Daoy (cell line): ENCODE measurements at regions not wholly inside any gene's neighbourhood (a gene's known extent, or its start where the extent isn't known, plus 50 kb on each side); places are given as distances from the start of the nearest gene placed in this dataset.

Experiments
- DNase-seq: peaks from one replicate; pipeline ENCODE4 v3.0.0-alpha.2; 2015; ENCODE audit warnings: low read depth

DNA sequence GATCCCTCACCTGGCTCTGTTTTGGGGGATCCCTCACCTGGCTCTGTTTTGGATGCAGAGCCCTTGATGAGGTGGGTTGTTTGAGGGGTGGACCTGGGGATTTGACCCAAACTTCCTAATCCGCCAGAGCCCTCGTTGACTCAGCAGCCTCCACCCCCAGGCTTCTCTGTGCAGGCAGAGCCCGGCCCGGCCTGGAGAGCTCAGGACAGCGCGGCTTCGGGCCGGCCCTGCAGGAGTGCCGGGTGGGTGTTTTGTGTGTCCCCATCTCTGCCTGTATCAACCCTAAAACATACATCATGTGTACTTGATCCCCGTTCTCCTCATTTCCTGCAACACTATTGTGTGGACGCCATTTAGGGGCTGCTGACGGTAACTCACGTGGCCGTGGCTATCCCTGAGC lies 124.2 kb downstream of the SIK1 start:
- DNase-seq, result no peak

DNA sequence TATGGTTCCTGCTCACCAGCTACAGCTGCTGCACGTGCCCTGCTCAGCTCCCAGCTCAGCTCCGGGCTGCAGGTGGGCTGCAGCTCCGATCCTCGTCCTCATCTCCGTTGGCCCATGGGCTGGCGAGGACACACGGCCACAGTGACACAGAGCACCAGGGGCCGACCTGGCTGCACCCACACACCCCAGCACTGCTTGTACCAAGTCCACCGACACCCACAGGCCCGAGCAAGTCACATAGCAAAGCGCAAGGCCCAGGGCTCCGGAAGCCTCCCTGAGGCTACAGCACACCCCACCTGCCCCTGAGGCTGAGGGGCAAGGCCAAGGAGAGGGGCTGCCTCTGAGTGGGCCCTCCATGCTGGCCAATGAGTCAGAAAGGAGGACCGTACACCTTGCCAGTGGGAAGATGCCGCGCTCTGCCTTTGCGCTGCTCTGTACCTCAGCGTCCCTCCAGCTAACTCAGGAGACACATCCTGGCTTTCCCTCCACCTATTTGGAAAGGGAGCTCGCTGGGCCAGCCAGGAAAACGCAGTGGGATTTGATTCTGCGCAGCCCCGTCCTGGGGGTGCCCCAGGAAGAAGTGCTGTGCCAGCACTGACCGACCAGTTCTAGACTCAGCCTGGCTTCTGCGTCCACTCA lies 124.8 kb downstream of the SIK1 start:
- DNase-seq, result no peak

DNA sequence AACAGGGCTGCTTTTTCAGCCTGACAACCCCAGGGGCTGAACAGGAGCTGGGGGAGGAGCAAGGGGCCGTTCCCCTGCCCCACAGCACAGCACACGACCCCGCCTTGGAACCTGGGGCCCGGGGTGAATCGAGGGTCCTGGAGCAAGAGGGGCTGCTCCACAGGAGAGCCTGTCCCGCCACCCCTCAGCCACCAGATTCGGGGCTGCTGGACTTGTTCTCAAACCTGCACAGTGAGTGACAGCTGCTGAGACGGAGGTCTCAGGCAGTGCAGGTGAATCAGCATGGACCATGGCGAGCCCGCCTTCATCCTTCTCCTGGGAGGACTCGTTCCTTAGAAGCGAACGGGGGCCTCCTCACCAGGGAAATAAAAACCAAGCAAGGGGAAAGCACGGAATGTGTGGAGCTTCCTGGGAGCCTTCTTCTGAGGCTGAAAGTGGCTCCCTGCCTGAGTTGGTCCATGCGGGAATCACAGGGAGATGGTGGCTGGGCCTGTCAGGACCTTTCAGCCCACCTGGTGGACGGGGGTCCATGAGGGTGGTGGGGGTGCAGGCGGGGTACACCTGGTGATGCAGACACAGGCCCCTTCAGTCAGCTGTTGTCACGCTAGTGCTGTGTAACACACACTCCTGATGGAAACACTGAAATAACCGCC lies 125.4 kb downstream of the SIK1 start:
- DNase-seq, result no peak

DNA sequence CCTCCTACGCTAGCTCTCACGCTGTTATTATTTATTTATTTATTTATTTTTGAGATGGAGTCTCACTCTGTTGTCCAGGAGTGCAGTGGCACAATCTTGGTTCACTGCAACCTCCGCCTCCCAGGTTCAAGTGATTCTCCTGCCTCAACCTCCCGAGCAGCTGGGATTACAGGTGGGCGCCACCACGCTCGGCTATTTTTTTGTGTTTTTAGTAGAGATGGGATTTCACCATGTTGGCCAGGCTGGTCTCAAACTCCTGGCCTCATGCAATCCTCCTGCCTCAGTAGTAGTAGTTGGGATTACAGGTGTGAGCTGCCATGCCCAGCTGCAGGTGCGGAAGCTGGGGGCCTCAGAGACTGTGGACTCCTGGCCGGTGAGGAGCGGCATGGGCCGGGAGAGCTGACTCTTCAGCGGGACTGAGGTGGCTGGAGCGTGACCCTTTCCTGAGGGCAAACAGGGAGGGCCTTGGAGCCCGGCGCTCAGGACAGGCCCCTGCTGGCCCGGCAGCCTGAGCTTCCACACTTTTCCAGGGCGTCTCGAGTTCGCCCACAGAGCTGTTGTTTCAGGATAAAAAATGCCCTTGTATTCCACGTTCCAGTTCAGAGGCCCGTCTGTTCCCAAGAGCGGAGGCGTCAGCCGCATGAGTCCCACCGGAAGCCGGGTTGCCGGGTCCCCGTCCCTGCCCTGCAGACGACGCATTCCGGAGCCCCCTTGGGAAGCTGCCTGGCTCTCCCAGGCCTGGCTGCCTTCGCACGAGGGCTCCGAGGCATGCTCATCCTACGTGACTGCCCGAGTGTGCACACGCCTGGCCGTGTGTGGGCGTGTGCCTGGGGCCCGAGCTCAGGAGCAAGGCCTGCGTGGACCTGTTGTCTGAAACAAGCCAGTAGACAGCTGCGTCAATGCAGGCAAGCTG lies 126.2 kb downstream of the SIK1 start:
- DNase-seq, result no peak

DNA sequence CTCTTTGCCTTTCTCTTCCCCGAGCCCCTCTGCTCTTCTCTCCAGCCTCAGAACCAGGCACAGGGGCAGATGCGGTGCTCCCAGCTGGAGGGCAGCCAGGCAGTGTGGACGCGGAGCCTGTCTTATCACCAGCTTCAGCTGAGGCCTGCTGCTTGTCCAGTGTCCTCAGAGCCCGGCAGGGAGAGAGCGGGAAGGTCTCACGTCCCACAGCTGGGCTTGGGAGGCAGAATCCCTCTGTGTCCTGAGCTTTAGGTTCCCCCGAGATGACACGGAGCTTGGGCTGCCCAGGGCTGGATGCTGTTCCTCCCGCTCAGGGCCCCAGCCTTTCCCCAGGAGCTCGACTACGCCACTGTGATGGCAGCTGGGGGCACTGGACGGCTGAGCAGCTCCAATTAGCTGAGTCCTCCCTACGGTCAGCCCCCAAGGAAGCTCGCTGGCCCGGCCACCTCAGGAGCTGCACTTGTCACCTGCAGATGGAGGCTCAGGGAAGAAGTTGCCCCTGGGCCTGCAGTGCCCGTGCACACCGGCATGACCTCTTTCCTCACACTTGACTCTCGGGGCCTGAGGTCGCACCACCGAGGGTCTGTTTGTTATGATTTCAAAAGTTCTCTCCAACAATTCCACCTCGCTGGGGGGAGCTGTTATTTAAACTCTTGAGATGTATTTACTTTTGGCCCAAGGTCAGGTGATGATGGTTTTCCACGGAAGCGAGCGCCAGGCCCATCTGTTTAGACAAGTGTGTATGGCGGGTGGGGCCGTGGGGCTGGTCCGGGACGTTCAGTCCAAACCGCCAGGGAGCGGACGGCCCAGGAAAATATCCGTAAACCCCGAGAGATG lies 127.3 kb downstream of the SIK1 start:
- DNase-seq, result no peak

DNA sequence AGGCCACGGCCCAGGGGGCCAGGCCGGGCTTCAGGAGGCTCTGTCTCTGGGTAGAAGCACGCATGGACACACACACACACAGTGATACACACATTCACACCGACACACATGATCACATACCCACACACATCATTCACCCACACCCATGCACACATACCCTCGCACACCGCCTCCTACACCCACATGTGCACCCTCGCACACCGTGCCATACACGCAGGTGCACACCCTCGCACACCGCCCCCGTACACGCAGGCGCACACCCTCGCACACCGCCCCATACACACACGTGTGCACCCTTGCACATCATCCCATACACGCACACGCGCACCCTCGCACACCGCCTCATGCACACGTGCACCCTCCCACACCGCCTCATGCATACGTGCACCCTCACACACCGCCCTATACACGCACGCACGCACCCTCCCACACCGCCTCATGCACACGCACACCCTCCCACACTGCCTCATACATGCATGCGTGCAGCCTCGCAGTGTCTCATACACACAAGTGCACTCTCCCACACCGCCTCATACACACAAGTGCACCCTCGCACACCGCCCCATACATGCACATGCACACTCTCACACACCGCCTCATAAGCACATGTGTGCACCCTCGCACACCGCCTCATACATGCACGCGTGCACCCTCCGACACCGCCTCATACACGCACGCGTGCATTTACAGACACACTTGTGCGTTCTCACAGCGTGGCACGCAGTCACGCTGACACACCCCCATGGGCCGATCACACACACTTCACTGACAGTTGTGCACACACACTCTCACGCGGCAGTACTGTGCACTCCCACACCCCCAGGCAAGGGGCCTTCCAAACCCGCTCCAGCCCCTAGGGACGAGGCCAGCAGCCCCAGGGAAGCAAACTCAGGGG lies 128.1 kb downstream of the SIK1 start:
- DNase-seq, result no peak

DNA sequence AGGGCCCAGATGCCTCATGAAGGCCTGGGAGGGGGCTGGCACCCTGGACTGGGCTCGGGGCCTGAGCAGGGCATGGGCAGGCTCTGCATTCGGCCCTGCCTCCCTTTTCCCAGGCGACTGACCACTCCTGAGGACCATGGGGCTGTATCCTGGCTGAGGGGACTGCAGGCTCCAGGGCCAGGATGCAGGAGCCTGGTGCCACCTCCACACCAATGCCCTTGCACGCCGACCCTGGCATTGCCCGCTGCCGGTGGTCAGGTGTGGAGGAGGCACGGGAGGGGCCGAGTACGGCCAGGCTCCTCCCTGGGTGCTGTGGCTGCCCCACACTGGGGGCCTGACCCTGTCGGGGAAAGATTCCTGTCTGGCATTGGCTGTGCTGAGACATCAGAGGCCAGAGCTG lies 128.9 kb downstream of the SIK1 start:
- no peak for DNase-seq

DNA sequence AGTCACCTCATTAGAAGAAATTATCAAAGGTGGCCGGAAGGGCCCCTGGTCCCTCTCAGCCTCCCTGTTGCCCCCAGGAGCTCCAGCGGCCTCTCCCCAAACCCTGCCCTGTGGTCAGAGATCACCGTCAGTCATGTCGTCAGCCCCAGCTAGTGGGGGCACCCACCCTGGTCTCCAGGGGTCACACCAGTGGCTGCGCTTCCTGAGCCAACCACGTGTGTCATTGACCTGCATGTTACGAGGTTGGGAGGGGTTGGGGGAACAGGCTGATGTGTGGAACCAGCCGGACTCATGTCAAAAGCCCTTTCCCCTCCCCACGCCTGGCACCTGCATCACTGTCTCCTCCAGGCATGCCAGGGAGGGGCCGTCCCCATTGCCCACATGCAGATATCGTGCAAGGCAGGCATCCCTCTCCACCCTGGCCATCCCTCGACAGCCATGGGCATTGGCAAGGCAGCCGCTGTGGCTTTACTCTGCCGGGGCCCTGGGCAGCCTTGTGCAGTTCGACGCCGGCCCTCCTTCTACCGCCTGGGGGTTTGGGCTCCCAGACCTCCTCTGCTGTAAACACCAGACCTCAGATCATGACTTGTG lies 128.7 kb downstream of the CRYAA start:
- no peak for DNase-seq

DNA sequence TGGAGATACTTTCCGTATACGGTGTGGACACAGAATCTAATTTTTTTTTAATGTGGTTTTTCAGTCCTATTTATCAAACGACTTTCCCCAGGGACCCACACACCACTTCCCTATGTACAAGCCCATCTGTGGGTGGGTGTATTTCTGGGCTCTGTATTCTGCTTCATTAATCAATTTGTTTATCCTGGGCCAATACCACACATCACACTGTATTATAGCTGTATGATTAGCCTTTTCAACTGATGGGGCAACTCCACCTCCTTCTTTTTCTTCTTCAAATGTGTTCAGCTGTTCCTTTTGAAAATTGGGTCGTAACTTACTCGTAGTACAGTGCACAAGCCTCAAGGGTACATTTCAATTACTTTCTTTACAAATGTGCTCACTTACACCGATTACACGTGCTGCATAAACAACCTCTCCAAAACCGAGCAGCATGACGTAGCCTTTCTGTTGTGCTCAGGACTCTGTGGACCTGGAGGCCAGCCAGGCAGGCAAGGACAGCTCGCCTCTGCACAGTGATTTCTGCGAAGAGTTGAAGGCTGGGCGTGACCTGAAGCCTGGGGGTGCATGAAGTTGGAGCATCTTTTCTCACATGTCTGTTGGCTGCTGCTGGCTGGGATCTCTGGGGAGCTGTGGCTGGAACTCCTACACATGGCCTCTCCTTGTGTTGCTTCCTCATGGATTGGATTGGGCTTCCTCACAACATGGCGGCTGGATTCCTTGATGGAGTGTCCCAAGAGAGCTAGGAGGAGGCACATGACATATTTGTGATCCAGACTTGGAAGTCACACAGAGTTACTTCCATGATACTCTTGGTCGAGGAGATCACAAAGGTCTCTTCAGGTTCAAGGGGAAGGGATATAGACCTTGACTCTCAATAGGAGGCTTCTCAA lies 126.5 kb downstream of the CRYAA start:
- no peak for DNase-seq

DNA sequence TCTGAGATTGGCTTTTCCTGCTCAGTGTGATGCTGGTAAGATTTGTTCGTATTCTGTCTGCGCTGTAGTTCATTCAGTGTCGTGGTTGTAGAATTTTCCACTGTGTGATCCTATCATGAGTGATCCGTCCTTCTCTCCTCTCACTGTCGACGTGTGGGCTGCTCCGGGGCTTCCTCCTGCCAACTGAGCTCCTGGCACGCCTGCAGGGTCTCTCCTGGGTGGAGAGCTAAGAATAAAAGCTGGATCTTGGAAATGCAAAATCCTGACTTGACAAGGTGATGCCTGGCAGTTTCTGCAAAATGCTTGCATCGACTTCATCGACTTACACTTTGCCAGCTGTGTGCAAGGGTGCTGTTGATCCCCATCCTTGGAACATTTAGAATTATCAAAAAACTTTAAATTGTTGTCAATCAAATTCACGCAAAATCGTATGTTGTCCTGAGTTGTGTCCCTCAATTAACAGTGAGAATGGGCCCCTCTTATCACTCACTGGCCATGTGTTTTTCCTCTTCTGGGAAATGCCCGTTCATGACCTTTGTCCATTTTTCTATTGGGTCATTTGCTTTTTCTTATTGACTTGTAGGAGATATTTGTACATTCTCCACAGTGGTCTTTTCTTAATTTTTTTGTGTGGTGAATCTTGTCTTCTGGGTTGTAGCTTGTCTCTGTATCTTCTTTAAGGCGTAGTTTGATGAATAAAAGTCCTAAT lies 125.5 kb downstream of the CRYAA start:
- DNase-seq, result no peak

DNA sequence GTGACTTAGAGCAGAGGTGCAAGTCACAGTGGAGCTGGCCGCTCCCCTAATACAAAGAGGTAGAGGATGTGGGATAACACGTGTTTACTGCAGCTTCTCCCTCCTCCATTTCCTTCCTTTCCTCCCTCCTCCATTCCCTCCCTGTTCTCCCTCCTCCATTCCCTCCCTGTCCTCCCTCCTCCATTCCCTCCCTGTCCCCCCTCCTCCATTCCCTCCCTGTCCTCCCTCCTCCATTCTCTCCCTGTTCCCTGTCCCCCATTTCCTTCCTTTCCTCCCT lies 124.0 kb downstream of the CRYAA start:
- DNase-seq, result no peak

DNA sequence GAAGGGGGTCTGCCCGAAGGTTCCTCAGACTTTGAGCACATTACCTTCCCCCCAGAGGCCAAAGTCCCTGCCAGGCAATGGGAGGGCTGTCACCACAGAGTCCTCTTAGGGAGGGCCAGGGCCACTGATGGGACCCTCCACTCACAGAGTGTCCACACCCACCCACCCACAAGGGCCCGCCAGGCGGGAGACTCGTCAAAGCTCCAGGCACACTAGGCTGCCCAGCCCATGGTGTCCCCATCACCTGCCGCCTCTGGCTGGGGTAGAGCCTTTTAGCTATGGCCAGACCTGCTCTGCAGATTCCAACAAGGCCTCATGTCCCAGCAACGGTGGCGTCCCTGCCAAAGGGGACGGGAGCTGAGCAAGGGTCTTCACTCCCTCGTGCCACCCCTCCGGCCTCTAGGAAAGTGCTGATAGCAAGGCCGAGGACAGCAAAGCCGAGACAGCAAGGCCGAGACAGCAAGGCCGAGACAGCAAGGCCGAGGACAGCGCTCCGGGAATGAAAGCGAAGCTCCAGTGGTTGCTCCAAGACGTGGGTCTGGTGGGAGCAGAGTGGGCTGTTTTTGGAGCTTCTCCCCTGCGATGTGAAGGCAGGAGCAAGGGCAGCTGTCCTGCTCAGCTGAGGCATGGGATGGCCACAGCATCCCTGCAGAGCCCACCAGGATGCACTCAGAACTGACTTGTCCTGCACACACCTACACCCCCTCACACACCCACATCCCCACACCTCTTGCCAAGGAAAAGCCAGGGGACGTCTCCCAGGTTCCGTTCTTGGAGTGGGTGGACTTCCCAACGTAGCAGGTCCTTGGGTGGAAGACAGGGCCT lies 123.4 kb downstream of the CRYAA start:
- DNase-seq, result no peak

DNA sequence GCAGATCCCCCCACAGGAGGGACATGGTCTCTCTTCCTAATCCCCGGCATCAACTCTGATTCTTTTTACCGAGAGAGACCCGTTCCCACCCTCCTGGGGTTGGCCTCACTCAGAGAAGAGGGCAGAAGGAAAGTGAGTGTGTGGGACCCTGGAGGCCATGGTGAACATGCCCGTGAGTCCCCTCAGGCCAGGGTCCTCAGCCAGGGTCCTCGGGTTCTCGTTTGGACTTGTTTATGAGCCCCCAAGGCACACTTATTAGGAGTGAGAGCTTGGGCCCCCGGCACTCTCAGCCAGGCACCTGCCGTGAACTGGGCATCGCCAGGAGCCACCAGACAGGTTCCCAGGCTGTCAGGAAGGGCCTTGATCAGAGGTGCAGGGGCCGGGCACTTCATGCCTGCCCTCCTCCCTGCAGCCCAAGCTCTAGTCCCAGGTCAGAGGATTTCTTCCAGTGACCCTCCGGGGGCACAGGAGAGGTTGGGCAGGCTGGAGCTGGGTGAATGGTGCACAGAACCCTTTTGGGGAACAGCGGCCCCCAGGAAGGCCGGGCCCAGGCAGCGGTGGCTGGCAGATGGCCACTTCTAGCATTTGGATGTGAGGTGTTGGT lies 122.6 kb downstream of the CRYAA start:
- DNase-seq, result no peak

DNA sequence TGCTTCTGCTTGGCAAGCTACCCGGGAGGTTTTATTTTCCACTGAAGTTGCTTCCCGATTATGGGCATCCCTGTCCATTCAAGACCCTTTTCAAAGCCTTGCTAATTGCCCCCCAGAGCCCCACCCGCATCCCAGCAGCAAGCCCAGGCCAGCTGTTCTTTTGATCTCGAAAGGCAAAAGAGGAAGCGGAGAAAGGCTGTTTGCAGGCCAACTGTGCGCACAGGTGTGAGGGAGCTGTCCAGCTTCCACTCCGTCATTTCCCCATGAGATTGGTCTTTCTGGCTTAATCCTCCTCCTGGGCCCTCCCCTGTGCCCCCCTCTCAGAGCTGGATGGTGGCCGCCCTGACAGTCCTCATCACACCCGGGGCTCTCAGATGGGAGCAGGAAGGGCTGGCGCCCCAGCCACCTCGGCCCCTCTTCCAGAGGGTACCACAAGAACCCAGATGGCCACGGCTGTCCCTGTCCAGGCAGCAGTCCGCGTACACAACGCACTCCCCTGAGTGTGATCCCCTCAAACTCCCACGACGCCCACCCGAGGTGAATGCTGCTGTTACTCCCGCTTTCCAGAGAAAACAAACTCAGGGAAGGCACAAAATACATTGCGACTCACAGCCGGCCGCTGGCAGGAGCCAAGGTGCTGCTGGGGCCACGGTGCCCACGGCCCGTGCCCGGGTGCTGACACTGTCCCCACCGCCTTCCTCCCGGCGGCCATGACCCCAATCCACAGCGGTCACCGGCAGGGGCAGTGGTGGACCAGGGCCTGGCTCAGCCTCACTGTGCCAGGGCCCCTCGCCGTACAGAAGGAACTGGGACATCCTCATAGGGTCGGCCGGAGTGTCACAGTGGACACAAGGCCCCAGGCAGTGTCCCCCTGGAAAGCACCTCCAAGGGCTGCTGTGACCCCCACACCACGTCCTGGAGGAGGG lies 121.9 kb downstream of the CRYAA start:
- DNase-seq, result no peak

DNA sequence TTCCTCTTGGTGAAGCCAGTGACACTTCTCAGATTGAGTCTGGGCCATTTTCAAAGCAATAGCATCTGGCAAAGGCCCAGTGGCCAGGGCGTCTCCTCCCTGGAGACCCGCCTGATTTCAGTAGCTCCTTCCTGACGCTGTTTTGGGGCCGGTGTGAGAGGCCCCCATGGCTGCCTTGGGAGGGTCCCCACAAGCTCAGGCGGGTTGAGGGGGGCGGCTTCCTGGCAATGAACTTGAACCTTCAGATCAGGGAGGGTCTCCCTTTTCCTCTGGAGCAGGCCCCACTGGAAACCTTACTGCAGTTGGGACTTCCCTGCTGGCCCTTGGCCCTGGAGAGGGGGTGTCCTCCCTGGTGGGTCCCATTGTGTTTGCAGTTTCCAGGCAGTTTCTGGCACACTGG lies 121.2 kb downstream of the CRYAA start:
- no peak for DNase-seq

DNA sequence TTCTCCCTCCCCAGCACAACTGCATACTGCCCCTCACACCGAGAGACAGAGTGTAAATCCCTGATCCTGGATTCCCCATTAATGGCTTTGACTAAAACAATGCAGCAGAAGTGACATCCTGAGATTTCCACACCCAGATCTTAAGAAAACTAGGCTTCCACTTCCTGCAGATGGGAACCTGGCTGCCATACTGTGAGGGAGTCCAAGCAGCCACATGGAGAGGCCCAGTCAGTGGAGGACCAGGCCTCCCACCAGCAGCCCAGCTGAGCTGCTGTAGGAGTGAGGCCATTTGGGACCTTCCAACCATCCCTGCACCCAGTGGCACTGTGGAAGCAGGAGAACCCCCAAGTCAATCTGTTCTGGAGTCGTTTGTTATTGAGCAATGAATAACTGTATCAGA lies 120.6 kb downstream of the CRYAA start:
- DNase-seq, result no peak
